ENCODE measurements at regions not wholly inside any gene's neighbourhood (a gene's known extent, or its start where the extent isn't known, plus 50 kb on each side); places are given as distances from the start of the nearest gene placed in this dataset.
"Not testable (repeated sequence)": the region's sequence is repeated elsewhere in the genome, so short reads cannot be mapped to it uniquely, and the experiment has no call there.

DNA sequence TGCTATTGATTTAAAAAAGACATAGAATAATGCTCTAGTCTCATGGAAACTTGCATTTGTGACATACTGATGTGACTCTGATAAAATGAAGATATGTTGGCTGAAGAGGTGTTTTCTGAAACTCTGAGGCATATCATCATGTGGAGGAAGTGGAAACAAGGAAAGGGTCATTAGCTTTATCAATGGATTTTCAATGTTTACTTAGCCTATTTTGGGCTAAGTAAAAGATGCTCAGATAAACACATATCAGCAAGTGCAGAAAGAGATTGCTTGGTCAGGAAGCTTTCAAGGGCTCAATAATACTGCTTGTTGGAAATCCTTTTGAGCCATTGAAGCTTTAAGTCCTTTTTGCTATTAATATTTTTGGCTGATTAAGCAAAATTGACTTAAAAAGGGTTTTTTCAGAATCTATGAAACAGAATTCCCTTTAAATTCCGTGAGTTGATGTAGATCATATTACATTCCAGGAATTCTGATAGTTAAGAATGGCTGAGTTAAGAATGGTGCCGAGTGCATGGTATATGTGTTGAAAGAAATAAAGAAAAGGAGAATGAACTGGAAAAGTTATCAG is 952.8 kb upstream of the SPRY2 start:
- DNase-seq (ENCODE audit: low read depth), result no peak

DNA sequence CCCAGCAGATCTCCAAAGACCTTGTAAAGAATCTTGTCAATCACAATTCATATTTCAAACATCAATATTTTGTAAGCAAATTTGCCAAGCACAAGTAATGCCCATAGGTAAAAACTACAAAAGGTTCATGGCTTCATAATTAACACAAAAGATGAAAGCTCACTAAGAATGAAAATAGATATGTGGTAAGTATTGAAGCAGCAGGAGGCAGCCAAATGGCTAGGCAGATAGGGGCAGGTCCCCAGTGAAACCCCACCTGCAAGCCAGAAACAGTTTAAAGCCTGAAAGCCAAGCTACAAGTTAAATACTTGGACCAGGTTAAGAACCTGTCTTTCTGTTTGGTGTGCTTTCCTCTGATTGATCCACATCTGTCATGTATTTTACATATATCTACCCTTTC is 942.6 kb upstream of the SPRY2 start:
- no peak for DNase-seq (ENCODE audit: low read depth)

DNA sequence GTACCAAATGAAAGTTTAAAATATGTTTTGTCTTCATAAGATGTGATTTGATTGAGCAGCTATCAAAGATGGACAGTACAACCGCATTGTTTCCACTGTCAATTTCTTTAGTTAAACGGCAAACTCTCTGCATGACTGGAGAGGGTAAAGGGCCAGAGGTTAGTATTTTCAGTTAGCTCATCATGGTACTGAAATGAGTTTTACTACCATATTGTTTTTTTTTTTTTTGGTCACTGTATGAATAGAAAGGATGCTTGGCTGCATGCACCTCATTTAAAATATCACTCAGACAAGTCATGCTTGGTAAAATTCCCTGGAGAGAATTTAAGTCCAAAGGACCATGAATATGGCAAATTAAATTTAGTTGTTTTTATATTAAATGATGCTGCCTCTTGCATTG is 942.1 kb upstream of the SPRY2 start:
- DNase-seq (ENCODE audit: low read depth), result no peak

DNA sequence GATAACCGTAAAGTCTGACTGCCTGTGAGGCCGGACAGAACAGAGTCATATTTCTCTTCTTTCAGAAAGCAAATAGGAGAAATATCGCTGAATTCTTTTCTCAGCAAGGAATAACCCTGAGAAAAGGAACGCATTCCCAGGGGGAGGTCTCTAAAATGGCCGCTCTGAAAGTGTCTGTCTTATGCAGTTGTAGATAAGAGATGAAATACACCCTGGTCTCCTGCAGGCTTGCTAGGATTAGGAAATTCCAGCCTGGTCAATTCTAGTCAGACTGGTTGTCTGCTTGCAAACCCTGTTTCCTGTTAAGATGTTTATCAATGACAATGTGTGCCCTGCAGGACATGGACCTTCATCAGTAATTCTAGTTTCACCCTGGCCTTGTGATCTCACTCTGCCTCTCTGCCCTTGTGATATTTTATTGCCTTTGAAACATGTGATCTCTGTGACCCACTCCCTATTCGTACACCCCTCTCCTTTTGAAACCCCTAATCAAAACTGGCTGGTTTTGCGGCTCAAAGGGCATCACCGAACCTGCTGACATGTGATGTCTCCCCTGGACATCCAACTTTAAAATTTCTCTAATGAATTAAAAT is 934.8 kb upstream of the SPRY2 start:
- no peak for DNase-seq (ENCODE audit: low read depth)

DNA sequence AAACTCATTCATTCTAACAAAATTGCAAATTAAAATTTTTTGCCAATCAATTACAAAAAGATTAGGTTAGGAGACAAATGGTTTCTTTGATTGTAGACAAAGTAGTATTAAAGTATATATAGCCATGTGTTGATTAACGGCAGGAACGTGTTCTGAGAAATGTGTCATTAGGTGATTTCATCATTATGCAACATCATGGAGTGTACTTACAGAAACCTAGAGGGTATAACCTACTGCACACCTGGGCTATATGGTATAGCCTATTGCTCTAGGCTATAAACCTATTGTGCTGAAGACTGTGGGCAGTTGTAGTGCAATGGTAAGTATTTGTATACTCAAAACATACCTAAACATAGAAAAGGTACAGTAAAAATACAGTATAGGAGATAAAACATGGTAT is 906.8 kb upstream of the SPRY2 start:
- no peak for DNase-seq (ENCODE audit: low read depth)

DNA sequence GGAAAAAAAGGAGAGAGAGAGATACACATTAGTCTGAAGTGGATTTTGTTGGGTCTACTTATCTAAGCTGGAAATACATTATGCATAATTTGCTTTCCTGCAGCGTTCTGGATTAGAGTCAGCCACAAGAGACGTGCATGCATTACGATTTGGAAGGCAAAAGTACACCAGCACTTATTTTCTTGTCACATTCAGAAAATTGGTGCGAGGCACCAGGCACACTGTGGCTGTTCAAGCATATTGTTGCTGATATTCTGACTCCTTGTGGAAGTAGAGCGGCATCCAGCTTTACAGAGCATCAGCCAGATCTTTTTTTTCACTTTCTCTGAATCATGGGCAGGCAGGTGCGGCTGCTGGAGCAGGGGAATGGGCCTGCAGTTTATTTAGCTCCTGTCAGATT is 905.6 kb upstream of the SPRY2 start:
- no peak for DNase-seq (ENCODE audit: low read depth)

DNA sequence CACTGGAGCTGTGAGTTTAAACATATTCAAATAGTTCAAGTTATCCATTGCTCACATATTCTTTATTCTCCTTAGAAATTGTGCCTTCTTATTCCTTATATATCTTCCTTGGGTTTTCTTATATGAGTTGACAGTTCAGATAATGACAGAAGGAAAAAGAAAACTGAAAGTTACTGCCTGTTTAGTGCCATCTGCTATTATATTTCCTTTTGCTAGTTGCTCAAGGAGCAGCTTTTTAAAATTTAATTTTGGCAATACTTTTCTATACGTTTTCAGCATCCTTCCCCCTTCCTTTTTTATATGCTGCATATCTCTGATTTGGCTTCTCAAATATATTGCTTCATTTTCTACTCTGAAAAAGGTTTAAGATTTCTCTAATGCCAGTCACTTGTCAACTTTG is 903.1 kb upstream of the SPRY2 start:
- DNase-seq (ENCODE audit: low read depth), result no peak

DNA sequence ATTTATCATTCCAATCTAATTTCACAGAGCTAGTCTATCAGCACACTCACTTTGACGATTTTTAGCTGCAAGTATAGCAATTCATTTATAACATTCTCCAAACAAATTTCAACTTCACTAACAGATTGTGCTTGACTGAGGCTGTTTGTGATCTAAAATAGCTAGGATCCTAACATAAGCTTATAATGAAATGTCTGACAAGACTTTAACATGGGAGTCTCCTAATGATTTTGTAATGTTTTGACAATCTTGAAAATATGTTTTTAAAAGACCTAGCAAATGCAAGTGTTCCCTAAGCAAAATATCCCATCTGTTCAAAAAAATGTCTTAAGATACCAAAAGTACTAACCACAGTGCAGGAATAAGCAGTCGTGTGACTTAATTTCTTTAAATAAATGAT is 889.5 kb upstream of the SPRY2 start:
- no peak for DNase-seq (ENCODE audit: low read depth)

DNA sequence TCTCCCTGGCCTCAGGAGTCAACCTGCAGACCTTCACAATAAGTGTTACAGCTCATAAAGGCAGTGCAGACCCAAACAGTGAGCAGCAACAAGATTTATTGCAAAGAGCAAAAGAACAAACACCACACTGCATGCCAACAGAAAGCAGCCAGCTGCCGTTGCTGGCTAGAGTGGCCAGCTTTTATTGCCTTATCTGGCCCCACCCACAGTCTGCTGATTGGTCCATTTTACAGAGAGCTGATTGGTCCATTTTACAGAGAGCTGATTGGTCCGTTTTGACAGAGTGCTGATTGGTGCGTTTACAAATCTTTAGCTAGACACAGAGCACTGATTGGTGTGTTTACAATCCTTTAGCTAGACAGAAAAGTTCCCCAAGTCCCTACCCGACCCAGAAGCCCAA is 885.9 kb upstream of the SPRY2 start:
- not testable (repeated sequence) for DNase-seq (ENCODE audit: low read depth)

DNA sequence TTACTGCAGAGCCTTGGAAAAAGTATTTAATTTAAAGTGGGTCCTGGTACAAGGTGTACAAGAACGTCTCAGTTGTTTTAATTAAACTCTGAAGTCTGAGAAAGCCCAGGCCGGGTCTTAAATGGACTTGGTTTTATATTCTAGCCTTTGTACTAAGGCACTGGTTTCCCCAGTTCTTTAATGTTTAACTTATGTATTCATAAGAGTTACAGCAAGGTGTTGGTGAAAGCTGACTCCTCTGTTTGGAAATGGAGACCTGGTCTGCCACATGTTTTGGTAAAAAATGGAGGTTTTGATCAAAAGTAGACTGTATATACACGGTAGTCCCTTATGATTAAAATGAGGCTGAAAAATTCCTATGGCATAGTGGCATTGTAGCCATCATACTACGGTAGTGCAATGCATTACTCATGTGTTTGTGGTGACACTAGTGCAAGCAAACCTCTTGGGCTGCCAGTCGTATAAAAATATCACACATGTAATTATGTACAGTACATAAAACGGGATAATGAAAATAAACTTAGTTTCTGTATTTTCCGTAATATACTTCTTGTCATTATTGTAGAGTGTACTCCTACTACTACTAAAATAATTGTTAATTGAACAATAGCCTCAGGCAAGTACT is 883.4 kb upstream of the SPRY2 start:
- DNase-seq (ENCODE audit: low read depth), result no peak

DNA sequence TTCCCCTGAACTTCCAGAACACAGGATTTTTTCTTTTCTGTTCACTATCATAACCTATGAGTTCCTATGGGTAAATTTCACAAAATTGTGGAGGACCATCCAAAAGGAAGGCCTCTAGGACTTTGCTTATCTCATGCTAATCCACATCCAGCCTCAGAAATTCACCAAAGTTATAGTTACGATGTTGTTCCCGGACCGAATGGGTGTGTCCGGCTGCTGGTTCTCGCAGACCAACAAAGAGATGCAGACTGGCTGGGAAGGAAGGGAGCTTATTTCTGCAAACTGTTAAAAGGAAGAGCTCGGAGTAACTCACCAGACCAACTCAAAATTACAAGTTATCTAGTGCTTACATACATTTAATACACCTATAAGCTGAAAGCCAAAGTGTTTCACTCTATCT is 882.9 kb upstream of the SPRY2 start:
- no peak for DNase-seq (ENCODE audit: low read depth)

DNA sequence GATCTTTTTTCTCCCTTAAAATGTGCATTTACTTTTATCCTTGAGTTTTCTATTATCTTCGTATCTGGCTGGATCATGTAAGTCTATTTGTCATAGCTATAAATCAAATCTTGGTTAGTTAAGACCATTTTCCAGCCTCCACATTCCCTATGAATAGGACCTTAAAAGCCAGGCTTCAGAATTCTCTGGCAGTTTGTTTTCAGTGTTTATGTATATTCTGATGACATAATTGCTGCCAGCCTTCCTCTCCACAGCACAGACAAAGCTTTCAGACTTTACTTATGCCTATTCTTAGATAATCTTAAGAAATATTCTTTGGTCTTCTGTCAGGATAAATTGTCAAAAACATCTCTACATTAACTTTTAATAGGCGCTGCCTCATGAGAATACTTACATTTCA is 870.8 kb upstream of the SPRY2 start:
- no peak for DNase-seq (ENCODE audit: low read depth)

DNA sequence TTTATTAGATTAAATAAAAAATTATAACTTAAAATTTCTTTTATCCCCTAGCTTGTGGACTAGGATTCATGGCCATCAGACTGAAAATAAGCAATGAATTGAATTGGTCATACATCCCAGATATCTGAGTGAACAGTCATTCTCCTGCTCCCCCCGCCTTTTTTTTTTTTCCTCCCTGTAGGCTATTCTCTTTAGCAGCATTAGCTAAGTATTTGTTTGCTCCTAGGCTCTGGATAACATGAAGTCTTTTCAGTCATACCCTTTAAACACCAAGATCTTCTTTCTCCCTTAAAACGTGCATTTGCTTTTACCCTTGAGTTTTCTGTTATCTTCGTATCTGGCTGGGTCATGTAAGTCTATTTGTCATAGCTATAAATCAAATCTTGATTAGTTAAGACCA is 866.7 kb upstream of the SPRY2 start:
- no peak for DNase-seq (ENCODE audit: low read depth)

DNA sequence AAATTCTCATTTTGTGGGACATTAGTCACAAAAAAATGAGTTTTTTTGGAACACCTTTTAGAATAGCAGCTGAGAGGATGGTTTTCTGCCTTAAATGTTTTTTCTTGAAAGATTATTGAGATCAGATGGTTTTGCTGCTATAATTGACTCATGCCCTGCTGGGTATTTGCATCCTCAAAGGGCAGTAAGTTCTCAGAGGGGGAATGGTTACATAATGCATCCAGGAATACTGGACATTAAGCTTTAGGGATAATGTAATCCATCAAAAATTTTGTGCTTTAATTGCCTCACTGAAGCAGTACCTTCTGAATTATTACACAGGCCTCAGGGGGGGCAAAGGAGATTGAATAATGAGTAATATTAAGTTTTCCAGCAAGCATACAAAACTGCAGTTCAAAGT is 866.3 kb upstream of the SPRY2 start:
- no peak for DNase-seq (ENCODE audit: low read depth)

DNA sequence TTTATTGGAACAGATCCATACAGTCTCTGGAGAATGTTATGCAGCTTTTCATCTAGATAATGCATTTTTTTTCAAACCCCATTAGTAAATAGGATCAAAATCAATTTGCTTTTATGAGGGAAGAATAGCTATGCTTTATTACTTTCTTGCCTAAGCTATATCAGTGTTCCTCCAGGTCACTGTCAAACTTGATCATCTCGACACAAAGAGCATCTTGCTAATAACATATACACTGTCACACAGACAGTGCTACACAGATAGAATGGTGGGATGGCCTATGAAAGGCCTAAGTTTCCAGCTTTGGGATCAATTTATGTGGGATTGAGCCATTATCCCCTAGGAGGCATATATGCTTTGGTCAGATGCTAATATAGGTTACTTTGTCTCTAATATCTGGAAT is 862.9 kb upstream of the SPRY2 start:
- no peak for DNase-seq (ENCODE audit: low read depth)

DNA sequence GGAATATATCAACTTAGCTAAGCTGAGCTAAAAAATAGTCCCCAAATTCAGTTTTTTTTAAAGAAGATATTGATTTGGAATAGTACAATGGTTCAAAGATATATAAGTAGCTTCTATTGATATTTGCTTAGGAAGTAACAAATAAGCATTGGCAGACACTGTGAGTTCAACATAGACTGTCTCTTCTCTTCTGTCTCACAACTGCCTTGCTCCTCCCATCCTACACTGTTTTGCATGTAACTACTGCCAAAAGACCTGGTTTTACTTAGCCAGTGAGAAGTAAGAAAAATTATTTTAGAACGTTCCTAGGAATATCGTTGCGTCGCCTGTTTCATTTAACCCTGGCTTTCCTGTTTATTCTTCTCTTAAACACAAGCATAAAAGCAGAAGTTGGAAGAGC is 859.0 kb upstream of the SPRY2 start:
- no peak for DNase-seq (ENCODE audit: low read depth)

DNA sequence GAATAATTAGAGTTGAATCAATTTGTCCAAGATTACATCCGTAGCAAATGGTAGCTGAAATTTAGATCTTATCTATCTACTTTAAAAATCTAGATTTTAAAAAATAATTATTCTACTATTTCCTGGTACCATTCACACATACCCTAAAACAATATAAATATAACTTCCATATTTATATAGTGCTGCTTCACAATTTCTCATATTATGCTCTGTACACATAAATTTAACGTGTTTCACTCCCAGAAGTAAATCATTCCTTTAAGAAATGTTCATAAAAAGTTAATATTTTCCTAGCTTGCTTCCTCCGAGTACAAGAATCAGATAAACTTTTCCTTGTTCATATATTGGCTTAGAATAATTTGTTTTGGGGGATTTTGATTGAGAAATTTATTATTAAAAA is 857.0 kb upstream of the SPRY2 start:
- DNase-seq (ENCODE audit: low read depth), result no peak

DNA sequence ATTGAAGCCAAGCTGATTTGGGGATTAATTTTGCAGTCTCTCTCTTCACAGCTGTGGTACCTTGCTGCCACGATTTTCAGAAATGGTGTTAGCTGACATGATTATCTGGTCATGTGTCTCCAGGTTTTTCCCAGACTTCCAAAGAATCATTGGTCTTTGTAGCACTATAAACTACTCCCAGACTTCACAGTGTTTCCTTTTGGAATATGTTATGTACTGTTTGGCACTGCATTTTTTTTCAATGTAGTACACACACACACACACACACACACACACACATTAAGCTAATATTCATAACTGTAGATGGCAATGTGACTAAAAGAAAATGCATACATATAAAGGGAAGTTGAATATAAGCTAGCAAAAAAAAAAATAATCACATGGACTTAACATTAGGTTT is 856.6 kb upstream of the SPRY2 start:
- no peak for DNase-seq (ENCODE audit: low read depth)

DNA sequence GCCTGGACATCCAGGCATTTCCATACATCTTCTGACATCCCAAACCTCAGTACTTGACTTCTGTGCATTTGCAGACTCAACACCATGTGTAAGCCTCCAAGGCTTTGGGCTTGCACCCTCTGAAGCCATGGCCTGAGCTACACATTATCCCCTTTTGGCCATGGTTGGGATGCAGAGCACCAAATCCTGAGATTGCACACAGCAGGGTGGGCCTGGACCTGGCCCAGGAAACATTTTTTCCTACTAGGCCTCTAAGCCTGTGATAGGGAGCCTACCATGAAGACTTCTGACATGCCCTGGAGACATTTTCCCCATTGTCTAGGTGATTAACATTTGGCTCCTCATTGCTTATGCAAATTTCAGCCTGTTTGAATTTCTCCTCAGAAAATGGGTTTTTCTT is 853.4 kb upstream of the SPRY2 start:
- DNase-seq (ENCODE audit: low read depth), result no peak

DNA sequence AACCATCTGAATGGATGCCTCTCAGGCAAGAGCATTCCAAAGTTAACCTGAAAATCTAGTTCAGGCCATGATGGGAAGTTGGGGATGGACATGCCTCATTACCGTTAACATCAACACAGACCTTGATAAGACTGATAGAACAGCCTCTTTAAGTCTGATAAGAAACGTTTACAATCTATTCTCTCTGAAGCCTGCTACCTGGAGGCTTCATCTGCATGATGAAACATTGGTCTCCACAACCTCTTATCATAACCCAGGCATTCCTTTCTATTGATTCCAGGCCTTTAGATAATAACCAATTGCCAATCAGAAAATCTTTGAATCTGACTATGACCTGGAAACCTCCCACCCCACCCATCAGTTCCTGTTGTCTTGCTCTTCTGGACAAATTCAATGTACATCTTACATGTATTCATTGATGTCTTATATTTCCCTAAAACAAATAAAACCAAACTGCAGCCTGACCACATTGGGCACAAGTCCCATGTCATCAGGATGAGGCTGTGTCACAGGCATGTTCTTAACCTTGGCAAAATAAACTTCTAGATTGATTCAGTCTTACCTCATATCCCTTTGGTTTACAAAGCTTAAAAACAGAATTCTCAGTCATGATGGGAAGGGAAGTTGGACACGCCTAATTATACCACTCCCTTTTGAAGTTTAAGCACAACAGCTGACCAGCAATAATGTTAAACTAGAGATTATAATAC is 843.8 kb upstream of the SPRY2 start:
- DNase-seq (ENCODE audit: low read depth), result peak; percentile 2

DNA sequence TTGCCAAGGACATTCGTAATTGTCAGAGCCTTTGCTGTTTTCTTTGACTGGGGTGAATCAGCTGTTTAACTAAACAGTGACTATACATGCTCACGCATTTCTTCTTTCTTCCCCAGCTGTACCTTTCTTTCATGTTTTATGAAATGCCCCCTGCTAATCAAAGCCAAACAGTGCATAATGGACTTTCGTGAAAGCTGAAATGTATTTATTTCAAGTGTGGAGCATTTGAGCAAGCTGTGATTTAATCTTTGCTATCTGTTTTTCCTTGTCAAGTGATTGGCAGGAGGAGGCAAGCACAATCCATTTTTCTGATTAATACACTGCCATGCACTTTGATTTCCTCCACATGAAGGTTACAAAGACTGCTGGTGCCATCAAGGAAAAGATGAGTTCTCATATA is 831.7 kb upstream of the SPRY2 start:
- DNase-seq (ENCODE audit: low read depth), result no peak

DNA sequence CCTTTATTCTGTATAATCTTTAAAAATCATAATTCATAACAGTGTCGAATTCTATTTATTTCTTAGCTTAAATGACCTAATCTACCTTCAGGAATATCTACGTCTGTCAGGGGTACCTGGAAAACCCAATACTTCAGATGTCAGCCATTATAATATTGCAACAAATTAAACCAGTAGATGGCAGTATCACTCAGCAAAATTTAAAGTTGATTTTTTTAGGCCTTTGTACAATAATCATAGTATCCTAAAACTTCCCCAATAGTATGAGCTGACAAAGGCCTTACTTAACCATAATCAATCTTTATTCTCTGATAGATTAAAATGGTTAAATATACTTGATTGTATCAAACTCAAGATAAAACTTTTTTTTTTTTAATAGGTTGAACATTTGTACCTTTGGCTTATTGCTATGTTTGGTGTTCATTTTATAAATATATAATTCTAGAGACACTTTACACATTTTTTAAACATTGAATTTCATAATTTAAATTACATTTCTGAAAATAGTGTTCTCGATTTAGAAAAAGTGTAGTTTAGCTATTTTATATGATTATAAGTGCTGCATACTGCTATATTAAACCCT is 830.2 kb upstream of the SPRY2 start:
- DNase-seq (ENCODE audit: low read depth), result no peak

DNA sequence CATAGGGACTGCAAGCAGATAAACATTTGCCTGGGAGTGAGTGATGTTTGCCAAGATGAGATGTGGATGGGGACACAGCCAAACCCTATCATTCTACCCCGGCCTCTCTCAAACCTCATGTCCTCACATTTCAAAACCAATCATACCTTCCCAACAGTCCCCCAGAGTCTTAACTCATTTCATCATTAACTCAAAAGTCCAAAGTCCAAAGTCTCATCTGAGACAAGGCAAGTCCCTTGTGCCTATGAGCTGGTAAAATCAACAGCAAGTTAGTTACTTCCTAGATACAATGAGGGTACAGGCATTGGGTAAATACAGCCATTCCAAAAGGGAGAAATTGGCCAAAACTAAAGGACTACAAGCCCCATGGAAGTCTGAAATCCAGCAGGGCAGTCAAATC is 822.9 kb upstream of the SPRY2 start:
- DNase-seq (ENCODE audit: low read depth), result not testable (repeated sequence)
